ENCODE measurements at regions not wholly inside any gene's neighbourhood (a gene's known extent, or its start where the extent isn't known, plus 50 kb on each side); places are given as distances from the start of the nearest gene placed in this dataset.

GRCh38 chr5:175021321-175021720 lies 296.9 kb downstream of the MSX2 start:
- Histone ChIP-seq H2AK5ac (ENCODE audit: low read depth, low read length) (no peak overlapping the region), H2BK120ac (ENCODE audit: low read depth, low read length) (no peak overlapping the region), H3K4me1 (ENCODE audit: control insufficient read depth, insufficient read depth, low read length) (0 out of 2 replicates have a peak, but pooled peaks cover 1% of the 10 kb centered on the region), H3K4ac (ENCODE audit: low read depth, low read length) (no peak overlapping the region), H3K4me2 (ENCODE audit: low read depth, low read length) (no peak overlapping the region), H3K18ac (ENCODE audit: low read depth, low read length) (no peak overlapping the region), H3K9me1 (ENCODE audit: insufficient read depth, low read length) (no peaks in the 10 kb centered on the region), H3K14ac (replicated peaks; ENCODE audit: low read depth, low read length) (no peak overlapping the region), H3K9me3 (ENCODE audit: control insufficient read depth, insufficient read depth, low read length) (peaks cover 3% of the 10 kb centered on the region), H4K8ac (ENCODE audit: low read depth in 2 of 2, low read length in 2 of 2) (no peak overlapping the region), H3K23ac (ENCODE audit: low read depth, low read length) (no peak overlapping the region), H4K5ac (ENCODE audit: low read depth, low read length) (no peak overlapping the region), H2AK9ac (replicated peaks; ENCODE audit: low read depth, low read length, poor library complexity) (no peak overlapping the region), H2BK5ac (ENCODE audit: low read depth, low read length, poor library complexity, severe bottlenecking) (no peak overlapping the region), H2BK20ac (ENCODE audit: low read depth, low read length) (no peak overlapping the region), H3K27me3 (ENCODE audit: control insufficient read depth, insufficient read depth, low read length) (no peaks in the 10 kb centered on the region), H3K27ac (ENCODE audit: insufficient read depth, low read length) (no peak overlapping the region), H4K20me1 (ENCODE audit: insufficient read depth, low read length) (no peaks in the 10 kb centered on the region), H2AFZ (replicated peaks; ENCODE audit: low read length, poor library complexity) (no peak overlapping the region), H3K79me1 (ENCODE audit: low read depth in 1 of 2, low read length in 2 of 2) (no peaks in the 10 kb centered on the region), H3K4me3 (ENCODE audit: insufficient read depth, low read depth, low read length) (no peak overlapping the region), H3K36me3 (ENCODE audit: control insufficient read depth, insufficient read depth, low read length) (no peaks in the 10 kb centered on the region), H2BK15ac (ENCODE audit: low read depth, low read length) (no peak overlapping the region), H3K56ac (ENCODE audit: extremely low read depth, insufficient read depth, low read length) (no peak overlapping the region), H4K91ac (ENCODE audit: insufficient read depth, low read depth, low read length) (no peak overlapping the region), H3K9ac (ENCODE audit: low read depth, low read length) (no peak overlapping the region)
- ATAC-seq (ENCODE audit: low read depth): no peak
- intact Hi-C loops (cut with micrococcal nuclease): no loop called here
- in situ Hi-C loops (cut with MboI; ENCODE audit: low sequenced_read_pairs): no loop called here
- no TSS peak for BruUV-seq (replicated peaks)
- DNase-seq: no peak
- WGBS, 2 experiments (ENCODE audit: extremely low coverage in 2 of 2, insufficient read length in 1 of 2): no CpG with 5 or more reads among the region's 2 CpGs
- TF ChIP-seq MXI1 (IDR thresholded peaks at IDR 0.05; ENCODE audit: borderline replicate concordance, low read depth, low read length) (no peak), MAFK (IDR thresholded peaks at IDR 0.05; ENCODE audit: low read depth, low read length) (no peak), BHLHE40 (IDR thresholded peaks at IDR 0.05; ENCODE audit: low read depth, low read length) (no peak)
- POLR2A ChIA-PET (ENCODE audit: unreplicated experiment): no interaction called here
- dilution Hi-C loops (cut with HindIII; ENCODE audit: low sequenced_read_pairs, unreplicated experiment): no loop called here
- CTCF ChIA-PET: no interaction called here
